ENCODE measurements at regions not wholly inside any gene's neighbourhood (a gene's known extent, or its start where the extent isn't known, plus 50 kb on each side); places are given as distances from the start of the nearest gene placed in this dataset.

DNA sequence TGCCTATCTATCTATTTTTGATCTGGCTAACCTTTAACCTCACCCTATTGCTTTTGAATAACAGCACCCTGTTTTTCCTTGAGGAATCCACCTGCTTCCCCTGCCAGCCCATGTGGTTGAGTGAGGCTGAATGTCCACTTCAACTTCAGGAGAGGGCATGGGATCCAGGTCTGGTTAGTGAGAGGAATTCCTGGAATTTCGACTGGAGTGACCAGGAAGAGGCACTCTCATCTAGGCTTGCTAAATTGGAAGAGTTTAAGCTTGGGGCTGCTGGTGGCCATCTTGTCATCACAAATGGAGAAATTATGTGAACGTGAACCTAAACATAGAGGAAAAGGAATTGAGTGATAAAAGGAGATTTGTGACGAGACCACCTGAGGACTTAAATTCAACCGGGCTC, 322.1 kb downstream of the OSTF1 start:
- H3K27ac ChIP-seq, result no peak overlapping the region
- TF ChIP-seq CTCF (IDR thresholded peaks at IDR 0.05) (no peak), ZFX (IDR thresholded peaks at IDR 0.05; ENCODE audit: borderline replicate concordance) (no peak)

- TF ChIP-seq CTCF (IDR thresholded peaks at IDR 0.05) (no peak), ZFX (IDR thresholded peaks at IDR 0.05; ENCODE audit: borderline replicate concordance) (no peak)
- no peak overlapping the region for H3K27ac ChIP-seq
These were observed 326.3 kb downstream of the OSTF1 start for GRCh38 chr9:75414371-75415160.

DNA sequence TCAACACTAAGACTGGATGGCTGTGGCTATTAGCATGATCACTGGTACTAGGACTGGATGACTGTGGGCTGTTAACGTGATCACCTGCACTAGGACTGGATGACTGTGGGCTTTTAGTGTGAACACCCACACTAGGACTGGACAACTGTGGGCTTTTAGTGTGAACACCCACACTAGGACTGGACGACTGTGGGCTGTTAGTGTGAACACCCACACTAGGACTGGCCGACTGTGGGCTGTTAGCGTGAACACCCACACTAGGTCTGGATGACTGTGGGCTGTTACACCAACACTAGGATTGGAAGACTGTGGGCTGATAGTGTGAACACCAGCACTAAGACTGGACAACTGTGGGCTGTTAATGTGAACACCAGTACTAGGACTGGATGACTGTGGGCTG, 329.2 kb downstream of the OSTF1 start:
- TF ChIP-seq CTCF (IDR thresholded peaks at IDR 0.05) (no peak), ZFX (IDR thresholded peaks at IDR 0.05; ENCODE audit: borderline replicate concordance) (no peak)
- no peak overlapping the region for H3K27ac ChIP-seq

DNA sequence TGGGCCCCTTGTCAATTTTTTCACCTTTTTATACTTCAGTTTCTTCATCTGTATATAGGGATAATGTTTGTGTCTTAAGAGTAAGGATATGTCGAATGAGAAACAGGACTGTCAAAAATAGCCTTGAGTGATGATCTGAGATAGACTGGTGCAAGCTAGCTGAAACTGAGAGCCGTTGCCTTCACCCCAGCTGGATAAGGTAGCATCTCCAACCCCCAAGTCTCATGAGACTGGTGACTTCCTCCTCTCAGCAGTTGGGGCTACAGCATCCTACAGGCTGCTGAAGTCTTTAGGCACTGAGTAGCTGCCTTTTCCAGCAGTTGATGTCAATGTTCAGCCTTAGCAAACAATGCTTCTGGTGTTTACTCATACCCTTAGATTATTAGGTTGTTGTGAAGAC, 330.2 kb downstream of the OSTF1 start:
- H3K27ac ChIP-seq, result no peak overlapping the region
- TF ChIP-seq CTCF (IDR thresholded peaks at IDR 0.05) (no peak), ZFX (IDR thresholded peaks at IDR 0.05; ENCODE audit: borderline replicate concordance) (no peak)

DNA sequence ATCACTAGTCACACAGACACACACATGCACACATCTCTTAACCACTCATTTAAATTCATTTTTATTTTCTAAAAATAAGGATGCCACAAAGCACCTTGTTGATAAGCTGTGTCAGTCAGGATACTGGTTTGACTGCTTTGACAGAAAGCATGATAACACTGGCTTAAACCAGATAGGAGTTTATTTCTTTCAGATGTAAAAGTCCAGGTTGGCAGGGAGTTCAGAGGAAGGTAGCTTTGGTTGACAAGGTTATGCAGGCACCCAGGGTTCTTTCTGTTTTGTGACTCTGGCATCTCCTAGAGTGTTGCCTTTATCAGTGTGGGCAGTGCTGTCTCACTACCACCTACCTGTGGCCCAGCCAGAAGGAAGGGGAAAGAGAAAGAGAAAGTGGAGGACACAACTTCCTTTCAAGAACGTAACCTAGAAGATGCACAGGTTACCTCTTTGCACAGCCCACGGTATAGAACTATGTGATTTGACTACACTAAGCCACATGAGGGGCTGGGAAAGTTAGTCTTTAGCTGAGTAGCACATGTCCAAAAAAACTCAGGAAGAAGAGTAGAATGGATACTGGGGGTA, 334.7 kb downstream of the OSTF1 start:
- no peak overlapping the region for H3K27ac ChIP-seq
- TF ChIP-seq CTCF (IDR thresholded peaks at IDR 0.05) (no peak), ZFX (IDR thresholded peaks at IDR 0.05; ENCODE audit: borderline replicate concordance) (no peak)

DNA sequence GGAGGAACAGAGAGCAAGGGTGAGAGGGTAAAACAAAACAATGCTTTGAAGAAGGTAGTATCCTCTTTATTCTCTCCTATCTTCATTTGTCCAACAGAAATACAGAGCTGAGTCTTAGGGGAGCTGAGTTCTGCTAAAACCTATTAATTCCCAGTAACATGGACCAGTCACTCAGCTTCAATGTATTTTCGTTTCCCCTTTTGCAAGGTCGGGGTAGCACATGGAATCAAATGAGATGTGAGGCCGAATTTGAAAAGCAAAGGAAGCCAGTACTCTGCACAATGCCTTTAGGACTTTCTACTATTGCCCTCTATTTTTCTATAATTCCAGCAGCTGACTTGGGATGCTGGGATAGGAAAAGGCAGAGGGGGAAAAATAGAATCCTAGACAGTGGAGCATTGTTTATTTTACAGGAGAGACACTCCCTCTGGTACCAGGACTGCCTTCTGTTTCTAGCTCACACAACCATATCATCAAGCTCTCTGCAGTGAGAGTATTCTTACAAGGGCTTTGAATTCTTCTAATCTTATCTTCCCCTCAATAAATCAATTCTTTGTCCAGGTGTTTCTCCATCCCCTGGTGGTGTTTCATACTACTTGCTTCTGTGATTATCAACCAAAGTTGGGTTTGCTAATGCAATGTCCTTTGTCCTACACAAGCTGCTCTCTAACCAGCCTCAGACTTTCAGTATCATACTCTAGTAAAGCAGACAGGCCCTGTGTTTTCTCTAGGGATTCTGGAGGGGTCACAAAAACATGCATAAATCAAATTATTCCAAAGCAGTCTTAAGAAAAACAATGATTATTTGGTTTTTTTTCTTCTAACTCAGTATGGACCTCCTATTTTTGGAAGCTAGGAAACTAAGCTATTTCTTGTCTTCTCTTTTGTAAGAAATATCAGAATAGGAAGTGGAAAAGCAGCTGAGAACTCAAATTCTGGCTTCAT, 341.5 kb downstream of the OSTF1 start:
- TF ChIP-seq ZFX (IDR thresholded peaks at IDR 0.05; ENCODE audit: borderline replicate concordance) (no peak), CTCF (IDR thresholded peaks at IDR 0.05) (no peak)
- H3K27ac ChIP-seq, result no peak overlapping the region
